Neural progenitor cell (in vitro differentiated cells): ENCODE measurements at regions not wholly inside any gene's neighbourhood (a gene's known extent, or its start where the extent isn't known, plus 50 kb on each side); places are given as distances from the start of the nearest gene placed in this dataset.

Experiments used
- CTCF ChIP-seq: fragments of 200-600 bp; sonication (generic); IDR thresholded peaks from 2 replicates; pipeline ENCODE4 v1.5.1; 2017; ENCODE audit warnings: antibody characterized with exemption, mild to moderate bottlenecking
- EZH2phosphoT487 ChIP-seq: fragments of 200-600 bp; sonication (generic); IDR thresholded peaks from 2 replicates; pipeline ENCODE4 v1.6.1; 2017; ENCODE audit warnings: antibody characterized with exemption

DNA sequence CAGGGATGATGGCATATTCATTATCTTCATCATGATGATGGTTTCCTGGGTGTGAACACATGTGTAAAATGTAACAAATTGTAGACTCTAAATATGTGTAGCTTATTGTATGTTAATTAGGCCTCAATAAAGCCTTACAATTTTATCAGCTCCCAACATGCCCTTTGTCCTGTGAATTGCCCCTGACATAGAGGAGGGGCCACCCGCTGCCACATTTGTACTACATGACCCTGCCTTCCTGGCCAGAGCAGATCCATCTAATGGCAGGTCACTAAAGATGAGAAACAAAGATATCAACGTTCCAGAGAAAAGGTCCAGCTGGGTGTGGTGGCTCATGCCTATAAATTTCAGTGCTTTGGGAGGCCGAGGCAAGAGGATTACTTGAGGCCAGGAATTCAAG lies 117.2 kb downstream of the CAAP1 start:
- TF ChIP-seq EZH2phosphoT487 (no peak), CTCF (no peak)
